Central memory CD8-positive, alpha-beta T cell (primary cell): ENCODE measurements at regions not wholly inside any gene's neighbourhood (a gene's known extent, or its start where the extent isn't known, plus 50 kb on each side); places are given as distances from the start of the nearest gene placed in this dataset.

ENCODE experiments used
- ATAC-seq: fragments of 150-1000 bp; cut with Tn5 transposase; replicated peaks from 2 replicates; pipeline ENCODE4 v1.10.0; 2022; ENCODE audit warnings: mild to moderate bottlenecking, moderate FRiP score, moderate number of reproducible peaks; ENCODE audit not compliant: poor library complexity, severe bottlenecking; ENCODE audit errors: extremely low read depth
- DNase-seq, 2 donors: peaks; one replicate each; pipeline ENCODE4 v3.0.0; 2021; ENCODE audit warnings: low spot score in 2 of 2
- H3K27ac Mint-ChIP-seq: one replicate; pipeline ENCODE4 v1.8.0; 2022; ENCODE audit warnings: low read depth, mild to moderate bottlenecking, moderate library complexity, mixed read lengths
- H3K27me3 Mint-ChIP-seq: one replicate; pipeline ENCODE4 v1.8.0; 2022; ENCODE audit warnings: mixed read lengths
- H3K36me3 Mint-ChIP-seq: one replicate; pipeline ENCODE4 v1.8.0; 2022; ENCODE audit warnings: mild to moderate bottlenecking, moderate library complexity, mixed read lengths; ENCODE audit not compliant: insufficient read depth
- H3K4me1 Mint-ChIP-seq: one replicate; pipeline ENCODE4 v1.8.0; 2022; ENCODE audit warnings: mixed read lengths
- H3K4me3 Mint-ChIP-seq: one replicate; pipeline ENCODE4 v1.8.0; 2022; ENCODE audit warnings: mild to moderate bottlenecking, moderate library complexity, mixed read lengths
- H3K9me3 Mint-ChIP-seq: one replicate; pipeline ENCODE4 v1.8.0; 2022; ENCODE audit warnings: mixed read lengths

- no peaks in the 10 kb centered on the region for H3K4me1 Mint-ChIP-seq
- no peak for DNase-seq
- H3K36me3 Mint-ChIP-seq, result no peaks in the 10 kb centered on the region
- H3K27me3 Mint-ChIP-seq, result peaks cover 27% of the 10 kb centered on the region
- no peak overlapping the region for H3K4me3 Mint-ChIP-seq
- H3K27ac Mint-ChIP-seq, result no peak overlapping the region
- H3K9me3 Mint-ChIP-seq, result no peaks in the 10 kb centered on the region
- ATAC-seq, result no peak
Observed at GRCh38 chr2:23271230-23271629, 113.7 kb upstream of the KLHL29 start.

GRCh38 chr2:23273786-23274185 is 111.2 kb upstream of the KLHL29 start:
- Mint-ChIP-seq H3K27me3 (peaks cover 52% of the 10 kb centered on the region), H3K4me3 (no peak overlapping the region), H3K36me3 (no peaks in the 10 kb centered on the region), H3K4me1 (no peaks in the 10 kb centered on the region), H3K9me3 (no peaks in the 10 kb centered on the region), H3K27ac (no peak overlapping the region)
- no peak for DNase-seq
- ATAC-seq, result no peak

- Mint-ChIP-seq H3K36me3 (no peaks in the 10 kb centered on the region), H3K4me3 (no peak overlapping the region), H3K4me1 (no peaks in the 10 kb centered on the region), H3K9me3 (peaks cover 3% of the 10 kb centered on the region), H3K27ac (no peak overlapping the region), H3K27me3 (peaks cover 32% of the 10 kb centered on the region)
- ATAC-seq, result no peak
- no peak for DNase-seq
Observed at GRCh38 chr2:23280401-23280800, 104.6 kb upstream of the KLHL29 start.

- H3K4me1 Mint-ChIP-seq, result no peaks in the 10 kb centered on the region
- ATAC-seq, result no peak
- no peak overlapping the region for H3K27ac Mint-ChIP-seq
- peaks cover 3% of the 10 kb centered on the region for H3K9me3 Mint-ChIP-seq
- no peak for DNase-seq
- no peak overlapping the region for H3K4me3 Mint-ChIP-seq
- H3K36me3 Mint-ChIP-seq, result no peaks in the 10 kb centered on the region
- peaks cover 4% of the 10 kb centered on the region for H3K27me3 Mint-ChIP-seq
Observed at GRCh38 chr2:23283653-23284052, 101.3 kb upstream of the KLHL29 start.

- no peak overlapping the region for H3K4me3 Mint-ChIP-seq
- H3K27me3 Mint-ChIP-seq, result no peaks in the 10 kb centered on the region
- no peaks in the 10 kb centered on the region for H3K36me3 Mint-ChIP-seq
- peaks cover 3% of the 10 kb centered on the region for H3K9me3 Mint-ChIP-seq
- ATAC-seq, result no peak
- H3K27ac Mint-ChIP-seq, result no peak overlapping the region
- no peak for DNase-seq
- no peaks in the 10 kb centered on the region for H3K4me1 Mint-ChIP-seq
Observed at GRCh38 chr2:23285091-23285800, 99.7 kb upstream of the KLHL29 start.

GRCh38 chr2:23286031-23286757 is 98.8 kb upstream of the KLHL29 start:
- Mint-ChIP-seq H3K27me3 (no peaks in the 10 kb centered on the region), H3K27ac (no peak overlapping the region), H3K4me1 (no peaks in the 10 kb centered on the region), H3K36me3 (no peaks in the 10 kb centered on the region), H3K4me3 (no peak overlapping the region), H3K9me3 (peaks cover 3% of the 10 kb centered on the region)
- ATAC-seq, result no peak
- DNase-seq, result no peak

- DNase-seq (no peak), ATAC-seq (no peak)
- Mint-ChIP-seq H3K4me3 (no peak overlapping the region), H3K27ac (no peak overlapping the region), H3K27me3 (no peaks in the 10 kb centered on the region), H3K36me3 (no peaks in the 10 kb centered on the region), H3K4me1 (no peaks in the 10 kb centered on the region), H3K9me3 (peaks cover 3% of the 10 kb centered on the region)
Observed at GRCh38 chr2:23286758-23287704, 97.9 kb upstream of the KLHL29 start.

GRCh38 chr2:23289671-23290070 is 95.3 kb upstream of the KLHL29 start:
- ATAC-seq, result no peak
- Mint-ChIP-seq H3K36me3 (no peaks in the 10 kb centered on the region), H3K27ac (no peak overlapping the region), H3K4me3 (no peak overlapping the region), H3K27me3 (peaks cover 10% of the 10 kb centered on the region), H3K9me3 (no peaks in the 10 kb centered on the region), H3K4me1 (no peaks in the 10 kb centered on the region)
- no peak for DNase-seq

- Mint-ChIP-seq H3K27me3 (peaks cover 25% of the 10 kb centered on the region), H3K9me3 (no peaks in the 10 kb centered on the region), H3K4me1 (no peaks in the 10 kb centered on the region), H3K4me3 (no peak overlapping the region), H3K36me3 (no peaks in the 10 kb centered on the region), H3K27ac (no peak overlapping the region)
- DNase-seq (no peak), ATAC-seq (no peak)
Observed at GRCh38 chr2:23291239-23291638, 93.7 kb upstream of the KLHL29 start.

- no peak overlapping the region for H3K27ac Mint-ChIP-seq
- H3K27me3 Mint-ChIP-seq, result peaks cover 33% of the 10 kb centered on the region
- H3K36me3 Mint-ChIP-seq, result no peaks in the 10 kb centered on the region
- ATAC-seq (no peak), DNase-seq (no peak)
- H3K4me3 Mint-ChIP-seq, result no peak overlapping the region
- H3K4me1 Mint-ChIP-seq, result no peaks in the 10 kb centered on the region
- no peaks in the 10 kb centered on the region for H3K9me3 Mint-ChIP-seq
Observed at GRCh38 chr2:23292024-23292423, 93.0 kb upstream of the KLHL29 start.

- DNase-seq (no peak), ATAC-seq (no peak)
- H3K27ac Mint-ChIP-seq, result no peak overlapping the region
- no peaks in the 10 kb centered on the region for H3K4me1 Mint-ChIP-seq
- no peaks in the 10 kb centered on the region for H3K36me3 Mint-ChIP-seq
- no peaks in the 10 kb centered on the region for H3K9me3 Mint-ChIP-seq
- no peak overlapping the region for H3K4me3 Mint-ChIP-seq
- peaks cover 41% of the 10 kb centered on the region for H3K27me3 Mint-ChIP-seq
Observed at GRCh38 chr2:23293063-23293462, 91.9 kb upstream of the KLHL29 start.

- ATAC-seq (no peak), DNase-seq (no peak)
- H3K27ac Mint-ChIP-seq, result no peak overlapping the region
- H3K36me3 Mint-ChIP-seq, result no peaks in the 10 kb centered on the region
- no peak overlapping the region for H3K4me3 Mint-ChIP-seq
- H3K9me3 Mint-ChIP-seq, result no peaks in the 10 kb centered on the region
- H3K27me3 Mint-ChIP-seq, result peaks cover 48% of the 10 kb centered on the region
- H3K4me1 Mint-ChIP-seq, result no peaks in the 10 kb centered on the region
Observed at GRCh38 chr2:23293731-23294130, 91.2 kb upstream of the KLHL29 start.
